Retinal pigment epithelial cell (primary cell): ENCODE measurements at regions not wholly inside any gene's neighbourhood (a gene's known extent, or its start where the extent isn't known, plus 50 kb on each side); places are given as distances from the start of the nearest gene placed in this dataset.

ENCODE experiments used
- DNase-seq: peaks from one replicate; pipeline ENCODE4 v3.0.0-alpha.2; 2010; ENCODE audit warnings: low read depth
- H3K4me3 ChIP-seq: 2 replicates; pipeline ENCODE4 v1.5.1; 2011; ENCODE audit warnings: mild to moderate bottlenecking, low read length, control low read depth, moderate library complexity
- CTCF ChIP-seq: conservative IDR thresholded peaks from 2 replicates; pipeline ENCODE4 v1.5.1; 2011; ENCODE audit warnings: low read depth, low read length, control low read depth, inconsistent platforms

- DNase-seq: no peak
- TF ChIP-seq CTCF: no peak
- no peak overlapping the region for H3K4me3 ChIP-seq
Observed at GRCh38 chr6:37560737-37561103, 61.0 kb upstream of the CCDC167 start.

DNA sequence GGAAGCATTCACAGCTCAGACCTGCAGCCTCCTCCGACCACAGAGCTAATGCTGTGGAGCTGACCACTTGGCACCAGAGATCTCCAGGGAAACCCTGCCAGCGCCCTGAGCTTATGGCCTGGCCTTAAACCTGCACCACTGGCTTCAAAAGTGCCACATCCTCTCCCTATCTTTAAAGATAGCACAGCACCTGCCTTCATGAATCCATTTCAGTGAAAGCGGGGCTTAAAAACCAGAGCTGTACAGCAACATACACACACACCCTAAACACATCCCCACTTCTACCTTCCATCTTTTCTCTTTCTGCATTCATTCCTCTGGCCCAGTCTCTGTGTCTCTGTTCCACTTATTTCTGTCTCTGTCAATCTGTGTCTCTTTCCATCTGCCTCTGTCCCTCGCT is 59.8 kb upstream of the CCDC167 start:
- no peak overlapping the region for H3K4me3 ChIP-seq
- no peak for TF ChIP-seq CTCF
- no peak for DNase-seq

GRCh38 chr6:37559050-37559449 is 59.4 kb upstream of the CCDC167 start:
- no peak for TF ChIP-seq CTCF
- no peak overlapping the region for H3K4me3 ChIP-seq
- no peak for DNase-seq

DNA sequence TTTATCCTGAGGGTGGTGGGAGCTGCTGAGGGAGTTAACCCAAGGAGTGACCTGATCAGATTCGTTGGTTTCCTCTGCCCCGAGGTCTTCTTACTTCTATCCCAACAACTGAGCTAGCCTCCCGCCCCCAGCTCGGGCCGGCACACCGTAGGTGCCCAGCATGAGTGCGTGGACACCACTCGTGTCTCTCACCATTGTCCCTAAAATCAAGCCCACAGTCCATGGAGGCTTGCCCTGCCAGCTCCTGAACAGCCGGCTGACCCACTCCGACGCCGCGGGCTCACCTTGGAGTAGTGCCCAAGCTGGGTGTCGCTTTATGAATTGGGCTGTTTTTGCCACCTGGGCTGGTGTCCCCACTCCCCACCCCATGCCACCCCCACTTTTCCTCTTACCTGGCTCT is 59.0 kb upstream of the CCDC167 start:
- DNase-seq: no peak
- TF ChIP-seq CTCF: no peak
- H3K4me3 ChIP-seq: no peak overlapping the region

GRCh38 chr6:37558168-37558567 is 58.5 kb upstream of the CCDC167 start:
- no peak for TF ChIP-seq CTCF
- H3K4me3 ChIP-seq: no peak overlapping the region
- no peak for DNase-seq

DNA sequence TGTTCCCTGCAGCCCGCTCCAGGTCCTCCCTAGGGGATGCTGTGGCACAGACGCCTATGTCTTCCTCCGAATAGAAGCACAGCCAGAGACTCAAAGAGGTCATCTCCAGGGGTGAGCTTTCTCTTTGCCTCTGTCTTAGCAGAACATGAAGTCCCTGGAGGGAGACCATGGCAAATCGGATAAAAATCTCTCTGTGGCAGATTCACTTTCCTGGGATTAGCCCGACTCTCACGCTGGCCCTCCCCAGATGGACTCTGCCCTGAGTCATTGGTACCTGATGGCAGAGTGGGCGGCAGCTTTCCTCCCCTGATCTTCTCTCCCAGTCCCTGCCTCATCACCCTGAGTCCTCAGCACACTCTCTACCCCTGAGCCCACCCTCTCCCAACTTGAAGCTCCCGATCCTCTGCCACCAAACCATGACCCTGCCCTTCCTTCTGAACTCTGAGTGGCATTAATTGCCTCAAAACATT is 58.0 kb upstream of the CCDC167 start:
- H3K4me3 ChIP-seq: no peak overlapping the region
- no peak for TF ChIP-seq CTCF
- no peak for DNase-seq

GRCh38 chr6:37556881-37557644 is 57.4 kb upstream of the CCDC167 start:
- TF ChIP-seq CTCF: no peak
- no peak for DNase-seq
- H3K4me3 ChIP-seq: no peak overlapping the region
